Retinal pigment epithelial cell (primary cell): ENCODE measurements at regions not wholly inside any gene's neighbourhood (a gene's known extent, or its start where the extent isn't known, plus 50 kb on each side); places are given as distances from the start of the nearest gene placed in this dataset.

Experiments used
- DNase-seq: peaks from one replicate; pipeline ENCODE4 v3.0.0-alpha.2; 2010; ENCODE audit warnings: low read depth
- H3K4me3 ChIP-seq: 2 replicates; pipeline ENCODE4 v1.5.1; 2011; ENCODE audit warnings: mild to moderate bottlenecking, low read length, control low read depth, moderate library complexity
- CTCF ChIP-seq: conservative IDR thresholded peaks from 2 replicates; pipeline ENCODE4 v1.5.1; 2011; ENCODE audit warnings: low read depth, low read length, control low read depth, inconsistent platforms

- TF ChIP-seq CTCF, result no peak
- DNase-seq, result no peak
- H3K4me3 ChIP-seq, result no peak overlapping the region
Observed at GRCh38 chr11:80632691-80633090, 1191.9 kb upstream of the TENM4 start.

- no peak for DNase-seq
- TF ChIP-seq CTCF, result no peak
- no peak overlapping the region for H3K4me3 ChIP-seq
Observed at GRCh38 chr11:80632156-80632555, 1191.3 kb upstream of the TENM4 start.

- TF ChIP-seq CTCF, result no peak
- DNase-seq, result no peak
Observed at GRCh38 chr11:80629466-80629865, 1188.6 kb upstream of the TENM4 start.

GRCh38 chr11:80627364-80627763 is 1186.5 kb upstream of the TENM4 start:
- H3K4me3 ChIP-seq, result no peak overlapping the region
- no peak for DNase-seq
- TF ChIP-seq CTCF, result no peak

More at GRCh38 chr11:80629466-80629865, 1188.6 kb upstream of the TENM4 start:
- no peak overlapping the region for H3K4me3 ChIP-seq

- TF ChIP-seq CTCF, result no peak
- no peak overlapping the region for H3K4me3 ChIP-seq
- DNase-seq, result no peak
Observed at GRCh38 chr11:80626721-80627120, 1185.9 kb upstream of the TENM4 start.

GRCh38 chr11:80625563-80625962 is 1184.7 kb upstream of the TENM4 start:
- DNase-seq, result no peak
- TF ChIP-seq CTCF, result no peak

GRCh38 chr11:80621871-80622270 is 1181.0 kb upstream of the TENM4 start:
- H3K4me3 ChIP-seq, result no peak overlapping the region
- DNase-seq, result no peak
- TF ChIP-seq CTCF, result no peak

More at GRCh38 chr11:80625563-80625962, 1184.7 kb upstream of the TENM4 start:
- H3K4me3 ChIP-seq, result no peak overlapping the region
